Activated CD4-positive, alpha-beta T cell treated with anti-CD3 and anti-CD28 coated beads for 4 hours (primary cell): ENCODE measurements at regions not wholly inside any gene's neighbourhood (a gene's known extent, or its start where the extent isn't known, plus 50 kb on each side); places are given as distances from the start of the nearest gene placed in this dataset.

Source experiments
- DNase-seq, 2 donors: peaks; one replicate each; pipeline ENCODE4 v3.0.0-alpha.2; 2020

DNA sequence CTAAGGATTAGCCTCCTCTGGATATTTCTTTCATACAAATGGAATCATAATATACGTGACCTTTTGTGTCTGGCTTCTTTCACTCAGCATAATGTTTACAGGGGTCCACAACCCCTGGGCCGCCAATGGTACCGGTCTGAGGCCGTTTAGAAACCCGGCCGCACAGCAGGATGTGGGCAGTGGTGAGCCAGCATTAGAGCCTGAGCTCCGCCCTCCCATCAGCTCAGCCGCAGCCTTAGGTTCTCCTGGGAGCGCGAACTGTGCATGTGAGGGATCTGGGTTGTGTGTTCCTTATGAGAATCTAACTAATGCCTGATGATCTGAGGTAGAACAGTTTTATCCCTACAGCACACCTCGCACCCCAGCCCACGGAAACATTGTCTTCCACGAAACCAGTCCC lies 229.7 kb downstream of the ICE1 start:
- no peak for DNase-seq

DNA sequence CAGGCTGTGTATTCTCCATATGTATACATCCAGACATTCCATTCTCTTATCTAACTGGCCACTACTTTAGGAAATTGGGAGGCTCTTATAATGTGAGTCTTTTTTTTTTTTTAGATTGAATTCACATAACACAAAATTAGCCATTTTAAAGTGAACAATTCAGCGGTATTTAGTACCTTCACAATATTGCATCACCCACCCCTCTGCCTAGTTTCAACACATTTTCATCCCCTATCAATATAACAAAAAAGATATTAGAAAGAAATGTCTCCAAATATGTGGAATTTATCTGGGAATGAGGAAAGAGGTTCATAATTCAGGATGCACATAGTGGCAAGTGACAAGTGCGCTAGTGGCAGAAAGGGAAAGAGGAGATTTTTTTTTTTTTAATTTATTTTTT lies 228.5 kb downstream of the ICE1 start:
- DNase-seq = no peak

DNA sequence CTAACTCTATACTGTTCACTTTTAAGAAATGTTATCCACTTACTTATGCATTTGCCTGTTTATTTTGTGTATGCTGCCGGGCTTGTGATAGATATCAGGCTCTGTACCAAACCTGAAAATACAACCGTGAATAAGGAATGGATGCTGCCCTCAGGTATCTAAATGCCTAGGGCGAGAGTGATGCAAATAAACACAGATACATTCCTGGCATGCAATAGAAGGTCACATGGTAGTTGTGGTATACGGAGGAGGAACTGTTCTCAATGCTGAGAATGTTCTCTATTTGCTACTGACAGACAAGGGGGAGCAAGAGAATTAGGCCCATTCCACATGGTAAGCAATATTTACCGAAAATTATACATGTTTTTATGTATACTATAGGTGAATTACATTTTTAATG lies 227.8 kb downstream of the ICE1 start:
- DNase-seq = no peak

DNA sequence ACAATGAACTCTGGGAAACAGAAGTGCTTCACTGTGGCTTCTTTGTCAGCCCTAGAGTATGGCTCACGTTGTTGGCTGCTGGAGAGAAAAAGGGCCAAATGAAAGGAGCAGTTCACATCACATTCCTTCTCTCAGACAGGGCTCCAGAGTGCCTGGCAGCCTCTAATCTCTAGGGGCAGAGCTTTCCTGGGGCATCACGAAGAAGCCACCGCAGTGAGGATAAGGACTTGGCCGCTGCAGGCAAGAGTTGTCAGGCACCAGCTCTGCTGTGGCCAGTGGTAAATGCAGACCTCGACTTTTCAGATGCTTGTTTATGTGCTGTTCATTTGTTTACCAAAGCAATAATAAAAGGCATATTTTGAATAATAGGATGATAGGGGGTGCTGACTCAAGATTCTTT lies 227.2 kb downstream of the ICE1 start:
- DNase-seq = no peak

DNA sequence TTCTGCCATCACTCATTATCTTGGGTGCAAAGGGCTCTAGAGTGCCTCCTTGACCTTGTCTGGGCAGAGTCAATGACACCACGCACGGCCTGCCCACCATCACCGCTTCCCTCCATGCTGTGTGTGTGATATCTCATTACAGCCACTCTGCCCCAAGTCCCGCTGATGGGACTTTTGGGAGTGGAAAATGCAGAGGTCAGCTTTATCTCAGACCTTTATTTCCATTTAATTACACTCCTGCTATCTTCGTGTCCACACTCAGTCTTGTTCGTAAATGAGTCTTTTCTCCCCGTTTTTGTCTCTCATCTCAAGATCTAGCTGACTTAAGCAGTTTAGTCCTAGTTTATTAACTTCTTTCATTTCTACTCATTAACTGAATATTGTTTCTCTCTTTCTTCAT lies 226.2 kb downstream of the ICE1 start:
- no peak for DNase-seq

DNA sequence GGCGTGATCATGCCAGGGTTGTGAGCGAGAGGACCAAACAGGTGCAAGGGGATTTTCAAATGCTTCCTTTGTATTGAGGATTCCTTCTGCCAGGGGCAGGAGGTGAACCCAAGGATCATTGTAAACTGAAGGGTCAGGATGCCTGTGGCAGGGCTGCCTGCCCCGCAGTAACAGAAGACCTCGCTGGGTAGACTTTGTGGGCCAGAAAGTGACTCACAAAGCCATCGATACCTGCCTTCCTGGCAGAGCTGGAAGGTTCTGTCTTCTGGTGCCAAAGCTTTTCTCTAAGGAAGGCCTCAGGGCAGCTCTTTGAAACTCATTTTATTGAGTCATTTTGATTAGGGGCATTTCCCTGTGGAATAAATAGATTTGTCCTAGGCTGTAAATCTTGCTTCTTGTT lies 223.4 kb downstream of the ICE1 start:
- DNase-seq = no peak

DNA sequence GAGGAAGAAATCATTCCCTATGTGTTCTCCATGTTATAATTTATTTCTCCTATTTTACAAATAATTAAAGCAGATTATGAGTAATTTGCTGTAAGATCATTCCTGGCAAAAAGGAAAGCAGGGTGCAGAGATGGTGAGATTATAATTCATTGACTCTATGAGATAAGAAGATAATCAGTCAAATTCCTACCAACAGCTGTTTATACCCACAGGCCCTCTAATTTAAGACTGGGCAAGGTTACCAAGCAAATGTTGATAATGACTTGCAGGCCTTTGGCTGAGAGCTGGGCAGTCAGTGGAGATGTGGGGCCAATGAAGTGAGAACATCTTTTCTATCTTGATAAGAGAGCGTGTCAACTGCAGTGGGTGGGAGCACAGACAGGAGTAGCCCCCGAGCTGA lies 222.7 kb downstream of the ICE1 start:
- no peak for DNase-seq

DNA sequence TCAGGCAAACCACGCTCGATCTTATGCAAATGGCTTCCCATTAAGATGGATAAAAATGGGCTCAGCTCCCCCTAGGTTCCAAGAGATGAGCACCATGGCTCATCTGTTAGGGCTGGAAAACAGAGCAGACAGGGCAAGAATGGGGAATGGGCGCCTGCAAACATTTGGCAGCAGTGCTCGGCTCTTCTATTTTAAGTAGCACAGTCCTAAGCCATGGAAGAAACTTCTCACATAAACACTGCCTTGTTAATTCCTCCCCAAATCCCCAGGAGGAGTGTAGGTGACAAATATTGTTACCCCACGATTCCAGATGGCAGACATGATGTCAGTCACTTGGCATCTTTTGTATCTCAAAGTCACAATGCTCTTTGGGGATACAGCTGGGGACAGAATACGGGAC lies 221.8 kb downstream of the ICE1 start:
- no peak for DNase-seq

DNA sequence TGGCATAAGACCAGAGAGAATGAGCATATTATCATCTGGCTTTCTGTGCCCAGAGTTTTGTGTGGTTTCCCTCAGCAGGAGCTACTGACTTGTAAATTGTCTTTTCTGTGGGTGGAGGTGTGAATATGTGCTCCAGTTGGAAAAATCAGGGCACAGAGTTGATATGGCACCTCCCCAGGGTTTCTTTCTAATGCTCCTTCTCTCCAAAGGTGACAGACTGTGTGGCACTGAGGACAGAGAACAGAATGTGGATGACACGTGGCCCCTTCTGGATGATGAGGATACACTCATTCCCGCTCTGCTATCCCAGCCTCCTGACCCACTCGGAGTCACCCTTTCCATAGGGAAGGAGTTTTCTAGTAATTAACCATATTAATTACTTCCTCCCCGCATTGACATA lies 221.0 kb downstream of the ICE1 start:
- DNase-seq = no peak

DNA sequence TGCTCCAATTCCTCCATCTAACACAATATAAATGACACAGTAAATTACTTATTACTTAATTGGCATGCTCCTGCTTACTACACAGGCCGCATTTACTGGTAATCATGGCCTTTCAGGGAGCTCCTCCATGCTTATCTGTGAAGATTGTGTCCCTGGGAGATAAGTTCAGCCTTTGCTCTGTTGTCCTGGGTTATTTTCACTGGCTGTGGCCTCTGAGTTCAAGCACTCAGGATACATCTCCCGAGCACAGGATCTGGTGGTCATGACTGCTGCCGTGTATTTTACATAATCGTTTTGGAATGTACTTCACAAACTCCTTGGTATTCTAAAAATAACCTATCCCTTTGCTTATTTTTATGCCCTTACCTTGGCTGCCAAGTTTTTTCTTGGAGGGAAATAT lies 215.7 kb downstream of the ICE1 start:
- no peak for DNase-seq

DNA sequence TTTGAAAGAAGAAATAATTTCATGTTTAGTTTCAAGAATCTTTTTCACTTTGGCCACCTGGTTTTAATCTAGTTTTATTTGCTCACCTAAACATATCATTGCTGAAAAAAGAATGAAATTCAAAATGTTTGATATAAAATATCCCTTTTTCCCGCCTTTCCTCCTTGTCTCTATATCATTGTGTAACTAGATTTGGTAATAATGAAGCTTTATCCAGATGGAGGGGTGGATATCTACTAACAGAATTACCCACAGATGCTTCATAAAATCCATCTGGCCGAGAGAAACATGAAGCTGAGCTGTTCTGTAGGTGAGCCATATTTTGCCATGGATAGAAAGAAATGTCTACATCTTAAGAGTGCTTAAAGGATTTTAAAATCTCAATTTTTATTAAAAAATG lies 214.7 kb downstream of the ICE1 start:
- no peak for DNase-seq

DNA sequence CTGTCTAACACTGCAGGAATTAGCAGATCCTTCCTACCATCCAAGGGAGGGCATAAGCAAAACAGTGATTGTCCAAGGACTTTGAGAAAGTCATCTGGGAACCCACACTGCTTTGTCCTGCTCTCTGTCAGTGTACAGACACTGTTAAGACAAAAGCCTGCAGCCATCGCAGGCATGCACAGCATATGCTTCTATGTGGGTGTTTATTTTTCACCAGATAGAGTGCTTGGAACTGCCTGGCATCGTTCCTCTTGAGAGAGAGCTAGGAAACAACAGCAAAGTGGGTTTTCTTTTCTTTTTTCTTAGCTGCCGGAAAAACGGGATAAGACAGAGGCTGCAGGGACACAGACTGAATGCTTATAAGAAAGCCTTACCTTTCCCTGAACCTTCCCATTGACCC lies 212.3 kb downstream of the ICE1 start:
- no peak for DNase-seq

DNA sequence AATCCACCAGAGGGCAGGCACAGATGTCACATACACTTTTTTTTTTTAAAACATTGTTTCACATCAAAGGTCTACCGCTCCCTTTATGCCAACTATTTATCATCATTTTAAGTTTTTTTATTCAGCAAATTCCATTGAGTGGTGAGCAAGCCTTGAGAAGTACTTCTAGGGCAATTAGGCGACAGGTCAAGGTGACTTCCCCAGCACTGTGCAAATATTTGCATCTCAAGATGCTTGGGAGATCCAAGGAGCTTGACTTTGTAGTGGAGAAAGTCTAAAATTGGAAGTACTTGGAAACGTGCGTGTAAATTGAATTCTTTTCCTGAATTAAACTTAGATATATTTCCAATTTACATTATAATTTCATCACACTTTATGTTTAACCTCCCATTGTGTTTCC lies 211.1 kb downstream of the ICE1 start:
- DNase-seq = no peak

DNA sequence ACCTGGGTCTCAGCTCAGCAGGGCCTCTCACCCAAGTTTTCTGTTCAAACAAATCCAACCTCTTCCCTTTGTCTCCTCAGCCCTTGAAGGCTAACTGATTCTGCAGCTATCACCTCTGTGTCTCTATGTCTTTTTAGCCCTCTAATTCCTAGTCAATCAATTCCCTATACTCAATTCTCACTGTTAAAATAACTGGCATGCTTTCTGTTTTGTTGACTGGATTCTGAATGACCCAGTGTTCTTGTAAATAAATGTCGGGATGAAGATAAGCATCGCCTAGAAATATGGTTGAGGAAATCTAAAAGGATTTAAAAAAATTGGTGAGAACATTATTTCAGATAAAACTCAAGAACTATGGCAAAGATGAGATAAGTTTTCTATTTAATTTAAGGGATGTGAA lies 210.2 kb downstream of the ICE1 start:
- DNase-seq = no peak

DNA sequence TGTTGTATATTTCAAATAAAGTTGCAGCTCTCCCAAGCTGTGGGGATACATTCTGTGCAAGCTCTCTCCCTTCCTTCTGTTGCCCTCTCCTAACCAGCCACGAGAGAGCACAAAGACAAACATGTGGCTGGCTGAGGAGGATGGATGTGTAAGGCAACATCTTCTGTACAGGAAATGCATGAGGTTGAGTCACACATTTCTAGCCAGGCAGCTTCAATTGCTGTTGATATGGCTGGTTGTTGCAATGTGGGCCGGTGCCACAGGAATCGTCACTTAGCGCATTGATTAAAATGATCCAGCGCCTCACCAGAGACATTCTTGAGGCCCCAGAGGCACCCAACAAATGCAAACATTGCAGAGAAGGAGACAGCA lies 207.1 kb downstream of the ICE1 start:
- no peak for DNase-seq

DNA sequence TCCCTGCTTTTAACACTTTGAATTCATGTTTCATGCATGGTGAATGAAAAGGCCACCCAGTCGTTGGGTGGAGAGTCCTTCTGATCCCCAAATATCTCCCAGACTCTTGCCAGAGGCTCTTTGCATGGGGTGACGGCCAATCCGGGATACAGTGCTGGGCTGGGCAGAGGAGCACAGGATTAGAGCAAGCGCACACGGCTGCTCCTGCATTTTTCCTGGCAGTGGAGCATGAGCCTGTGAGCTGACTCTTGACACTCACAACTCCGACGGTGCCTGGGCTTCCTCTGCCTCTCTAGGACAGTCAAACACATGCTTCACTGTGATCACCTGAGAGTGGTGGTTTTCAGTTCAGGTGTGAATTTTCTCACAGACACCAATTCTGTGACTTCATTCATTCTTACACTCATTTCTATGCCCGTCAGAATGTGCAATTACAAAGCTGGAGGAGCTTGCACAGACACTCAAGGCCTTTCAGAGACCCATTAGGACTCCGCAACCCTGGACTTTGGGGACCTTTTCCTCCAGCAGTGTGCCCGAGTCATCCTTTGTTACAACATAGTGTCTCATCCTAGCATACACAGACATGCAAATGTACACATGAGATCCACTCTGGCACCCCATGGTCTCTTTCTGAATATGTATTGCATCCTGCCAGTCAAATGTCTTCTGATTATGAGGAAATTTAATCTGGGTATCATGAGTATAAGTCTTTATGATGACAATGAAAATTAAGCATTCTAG lies 206.6 kb downstream of the ICE1 start:
- no peak for DNase-seq

DNA sequence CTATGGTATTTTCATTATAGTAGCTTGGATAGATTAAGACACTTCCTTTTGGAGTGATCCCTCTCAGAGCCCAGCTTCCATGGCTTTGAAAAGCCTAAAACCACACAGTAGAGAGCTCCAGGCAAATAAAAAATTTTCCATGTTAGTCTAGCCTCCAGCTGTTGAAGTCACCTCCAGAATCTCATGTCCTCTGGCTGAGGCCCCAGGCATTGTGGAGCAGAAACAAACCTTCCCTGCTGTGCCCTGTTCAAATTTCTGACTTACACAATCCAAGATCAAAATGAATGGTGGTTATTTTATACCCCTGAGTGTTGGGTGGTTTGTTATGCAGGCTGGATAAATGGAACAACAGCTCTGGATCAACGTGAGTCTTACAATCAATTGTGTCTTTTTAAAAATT lies 203.9 kb downstream of the ICE1 start:
- DNase-seq = no peak

DNA sequence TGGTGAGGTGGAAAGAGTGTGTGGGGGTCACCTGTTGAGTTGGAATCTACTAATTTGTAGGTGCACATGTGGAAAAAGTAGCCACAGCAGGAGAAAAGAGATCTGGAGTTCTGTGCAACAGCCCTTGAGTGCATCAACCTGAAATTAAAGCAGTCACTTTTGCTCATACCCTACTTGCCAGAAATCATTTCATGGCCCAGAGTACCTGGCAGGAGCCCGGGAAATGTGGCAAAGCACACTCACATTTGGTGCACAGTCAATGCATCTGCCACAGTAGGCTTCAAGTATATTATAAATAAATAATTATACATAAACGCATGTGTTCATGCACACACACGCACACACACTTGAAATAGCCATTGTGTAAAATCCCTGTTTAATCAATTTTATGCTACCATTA lies 203.0 kb downstream of the ICE1 start:
- DNase-seq = no peak

DNA sequence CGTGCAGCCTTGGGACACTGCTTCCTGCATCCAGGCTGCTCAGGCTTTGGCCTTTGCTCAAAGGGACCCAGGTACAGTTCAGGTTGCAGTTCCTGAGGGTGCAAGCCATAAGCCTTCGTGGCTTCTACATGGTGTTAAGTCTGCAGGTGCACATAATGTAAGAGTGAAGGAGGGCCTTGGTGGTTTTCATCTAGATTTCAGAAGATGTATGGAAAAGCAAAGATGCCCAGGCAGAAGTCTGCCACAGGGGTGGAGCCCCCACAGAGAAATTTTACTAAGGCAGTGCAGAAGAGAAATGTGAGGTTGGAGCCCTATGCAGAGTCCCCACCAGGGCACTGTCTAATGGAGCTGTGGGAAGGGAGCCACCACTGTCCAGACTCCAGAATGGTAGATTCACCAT lies 200.9 kb downstream of the ICE1 start:
- DNase-seq = no peak

DNA sequence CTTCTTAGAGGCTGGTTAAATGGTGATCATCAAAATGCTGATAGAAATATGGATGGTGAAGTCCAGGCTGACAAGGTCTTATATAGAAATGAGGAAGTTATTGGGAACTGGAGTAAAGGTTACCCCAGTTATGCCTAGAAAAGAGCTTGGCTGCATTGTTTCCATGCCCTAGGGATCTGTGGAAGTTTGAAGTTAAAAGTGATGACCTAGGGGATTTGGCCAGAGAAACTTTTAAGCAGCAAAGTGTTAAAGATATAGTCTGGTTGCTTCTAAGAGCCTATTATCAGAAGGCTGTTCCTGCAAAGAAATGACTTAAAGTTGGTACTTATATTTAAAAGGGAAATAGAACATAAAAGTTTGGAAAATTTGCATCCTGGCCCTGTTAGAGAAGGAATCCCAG lies 200.3 kb downstream of the ICE1 start:
- no peak for DNase-seq

DNA sequence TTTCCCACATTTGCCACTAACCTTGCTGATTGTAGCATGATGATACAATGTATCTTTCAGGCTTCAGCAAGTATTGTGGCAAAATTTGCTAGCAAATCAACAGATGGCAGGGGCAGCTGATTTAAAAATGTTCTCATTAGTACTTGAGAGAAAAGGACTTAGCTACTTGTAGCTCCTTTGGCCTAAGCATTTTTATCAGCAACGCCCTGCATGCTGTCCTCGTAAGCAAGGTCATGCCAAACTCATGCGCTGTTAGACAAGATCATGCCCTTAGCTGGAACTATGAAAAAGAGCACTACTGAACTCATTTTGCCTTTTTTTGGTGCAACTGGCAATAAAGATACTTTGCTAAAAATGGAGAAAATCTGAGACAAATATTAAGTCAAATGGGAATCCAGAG lies 197.1 kb downstream of the ICE1 start:
- DNase-seq = no peak

DNA sequence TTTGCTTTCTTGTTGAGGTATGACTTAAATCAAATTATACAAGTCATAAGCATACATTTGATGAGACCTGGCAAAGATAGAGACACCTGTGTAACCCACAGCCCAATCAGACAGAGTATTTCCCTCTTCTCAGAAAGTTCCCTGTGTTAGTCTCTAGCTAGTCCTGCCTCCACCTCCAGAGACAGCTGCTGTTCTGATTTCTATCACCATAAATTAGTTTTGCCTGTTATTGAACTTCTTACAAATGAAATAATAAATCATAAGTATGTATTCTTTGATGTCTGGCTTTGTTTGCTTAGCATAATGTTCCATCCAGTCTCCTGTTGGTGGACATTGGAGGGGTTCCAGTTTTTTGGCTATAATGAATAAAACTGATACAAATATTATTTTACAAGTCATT lies 194.5 kb downstream of the ICE1 start:
- DNase-seq = no peak

DNA sequence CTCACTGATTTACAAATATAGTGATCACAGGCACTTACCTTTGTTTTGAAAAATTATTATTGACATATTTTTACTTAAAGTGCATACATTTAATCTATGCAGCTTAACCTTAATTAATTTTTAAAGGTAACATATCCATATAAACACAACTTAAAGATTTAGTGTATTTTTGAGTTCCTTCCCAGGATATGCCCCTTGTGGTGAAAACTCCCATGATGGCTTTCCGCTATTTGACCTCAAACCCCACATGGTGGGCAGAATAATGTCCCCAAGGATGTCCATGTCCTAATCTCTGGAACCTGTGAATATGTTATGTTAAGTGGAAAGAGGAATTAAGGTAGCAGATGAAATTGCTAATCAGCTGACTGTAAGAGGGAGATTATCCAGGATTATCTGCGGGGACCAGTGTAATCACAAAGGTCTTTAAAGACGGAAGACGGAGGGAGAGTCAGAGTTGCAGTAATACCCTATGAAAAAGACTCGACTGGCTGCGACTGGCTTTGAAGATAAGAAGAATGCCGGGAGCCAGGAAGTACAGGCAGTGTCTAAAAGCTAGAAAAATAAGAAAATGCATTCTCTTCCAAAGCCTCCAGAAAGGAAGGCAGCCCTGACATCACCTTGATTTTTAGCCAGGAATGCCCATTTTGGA lies 193.9 kb downstream of the ICE1 start:
- DNase-seq = no peak

DNA sequence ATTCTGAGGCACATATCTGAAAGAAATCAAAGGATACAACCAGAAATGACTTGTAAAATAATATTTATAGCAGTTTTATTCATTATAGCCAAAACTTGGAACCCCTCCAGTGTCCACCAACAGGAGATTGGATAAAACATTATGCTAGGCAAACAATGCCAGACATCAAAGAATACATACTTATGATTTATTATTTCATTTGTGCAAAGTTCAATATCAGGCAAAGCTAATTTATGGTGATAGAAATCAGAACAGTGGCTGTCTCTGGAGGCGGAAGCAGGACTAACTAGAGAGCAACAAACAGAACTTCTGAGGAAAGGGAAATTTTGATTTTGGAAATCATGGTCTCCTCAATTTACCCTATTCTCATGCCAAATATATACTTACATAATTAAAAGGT lies 193.1 kb downstream of the ICE1 start:
- no peak for DNase-seq

DNA sequence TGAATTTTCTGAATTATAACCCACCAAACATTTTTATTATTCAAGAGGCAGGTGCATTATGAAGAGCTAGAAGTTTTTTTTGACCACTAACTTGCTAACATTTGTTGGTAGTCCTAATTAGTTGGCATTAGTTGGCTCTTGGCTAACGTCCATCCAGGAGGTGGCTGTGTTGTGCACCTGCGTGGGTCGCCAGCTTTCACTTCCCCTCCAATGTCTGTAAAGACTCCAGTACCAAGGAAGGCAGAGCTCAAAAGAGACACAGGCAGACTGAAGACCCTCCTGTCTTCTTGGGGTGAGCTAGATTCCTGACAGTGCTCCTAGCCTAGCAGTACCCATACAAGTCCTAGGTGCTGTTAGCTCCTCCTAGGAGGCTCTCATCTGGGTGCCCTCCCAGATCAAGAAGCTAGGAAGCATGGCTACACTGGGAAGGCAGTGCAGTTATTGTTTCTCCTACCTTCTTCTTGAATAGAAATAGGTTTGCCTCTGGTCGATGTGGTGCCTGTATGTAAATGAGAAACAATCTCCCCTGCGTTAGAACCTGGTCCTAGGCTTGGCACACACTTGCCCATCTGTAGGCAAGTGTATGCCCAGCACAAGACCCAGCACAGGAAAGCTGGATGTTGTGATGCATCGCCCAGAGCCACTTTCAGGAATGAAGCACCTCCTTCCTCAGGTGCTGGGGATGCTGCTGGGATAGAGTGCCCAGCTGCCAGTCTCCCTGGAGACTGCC lies 190.9 kb downstream of the ICE1 start:
- DNase-seq = no peak
